NOMO-1 treated with DMSO at 0.1 percent for 48 hours (cell line): ENCODE measurements at regions not wholly inside any gene's neighbourhood (a gene's known extent, or its start where the extent isn't known, plus 50 kb on each side); places are given as distances from the start of the nearest gene placed in this dataset.

Experiments used
- DNase-seq: peaks from one replicate; lab custom pipeline; 2025; ENCODE audit not compliant: unreplicated experiment; lab: John Stamatoyannopoulos, UW

- DNase-seq: no peak
These were observed 96.7 kb upstream of the ARAP3 start for GRCh38 chr5:141778683-141779082.

GRCh38 chr5:141778206-141778605 lies 96.2 kb upstream of the ARAP3 start:
- DNase-seq: no peak

GRCh38 chr5:141777711-141778110 lies 95.7 kb upstream of the ARAP3 start:
- DNase-seq: no peak

GRCh38 chr5:141777130-141777529 lies 95.1 kb upstream of the ARAP3 start:
- DNase-seq: no peak

GRCh38 chr5:141773779-141774562 lies 91.9 kb upstream of the ARAP3 start:
- no peak for DNase-seq

GRCh38 chr5:141772281-141772680 lies 90.3 kb upstream of the ARAP3 start:
- no peak for DNase-seq

GRCh38 chr5:141771562-141771961 lies 89.5 kb upstream of the ARAP3 start:
- no peak for DNase-seq

- no peak for DNase-seq
These were observed 89.0 kb upstream of the ARAP3 start for GRCh38 chr5:141771031-141771430.

- DNase-seq: no peak
These were observed 87.6 kb upstream of the ARAP3 start for GRCh38 chr5:141769671-141770070.

- no peak for DNase-seq
These were observed 85.6 kb upstream of the ARAP3 start for GRCh38 chr5:141767671-141768070.

- no peak for DNase-seq
These were observed 84.0 kb upstream of the ARAP3 start for GRCh38 chr5:141765896-141766551.

- no peak for DNase-seq
These were observed 81.5 kb upstream of the ARAP3 start for GRCh38 chr5:141763541-141763940.

- no peak for DNase-seq
These were observed 80.8 kb upstream of the ARAP3 start for GRCh38 chr5:141762790-141763368.

- DNase-seq: no peak
These were observed 80.3 kb upstream of the ARAP3 start for GRCh38 chr5:141762316-141762715.

GRCh38 chr5:141760753-141761152 lies 78.7 kb upstream of the ARAP3 start:
- no peak for DNase-seq

- no peak for DNase-seq
These were observed 78.2 kb upstream of the ARAP3 start for GRCh38 chr5:141760193-141760592.

- DNase-seq: no peak
These were observed 76.4 kb upstream of the ARAP3 start for GRCh38 chr5:141758310-141758998.

GRCh38 chr5:141757402-141757801 lies 75.4 kb upstream of the ARAP3 start:
- no peak for DNase-seq

- DNase-seq: no peak
These were observed 74.2 kb upstream of the ARAP3 start for GRCh38 chr5:141756196-141756595.

- DNase-seq: peak; percentile 23
These were observed 72.1 kb upstream of the ARAP3 start for GRCh38 chr5:141753971-141754713.
